Nephron (organoid): ENCODE measurements at regions not wholly inside any gene's neighbourhood (a gene's known extent, or its start where the extent isn't known, plus 50 kb on each side); places are given as distances from the start of the nearest gene placed in this dataset.
A peak's percentile ranks its signal among the peaks of the same experiment; 100 is the strongest.

ENCODE experiments used
- H3K27ac Mint-ChIP-seq, 3 experiments: 2 replicates each; pipeline ENCODE4 v1.8.0; 2020; ENCODE audit warnings: mixed read lengths in 3 of 3, mild to moderate bottlenecking in 2 of 3, moderate library complexity in 1 of 3
- H3K27me3 Mint-ChIP-seq: 2 replicates; pipeline ENCODE4 v1.8.0; 2021; ENCODE audit warnings: low read depth, mild to moderate bottlenecking, moderate library complexity, mixed read lengths
- H3K36me3 Mint-ChIP-seq: 2 replicates; pipeline ENCODE4 v1.8.0; 2020; ENCODE audit warnings: low read depth, mixed read lengths
- H3K4me1 Mint-ChIP-seq: 2 replicates; pipeline ENCODE4 v1.8.0; 2020; ENCODE audit warnings: mixed read lengths
- H3K4me3 Mint-ChIP-seq, 3 experiments: 2 replicates each; pipeline ENCODE4 v1.8.0; 2020; ENCODE audit warnings: mild to moderate bottlenecking in 3 of 3, mixed read lengths in 3 of 3, moderate library complexity in 2 of 3
- H3K9me3 Mint-ChIP-seq: 2 replicates; pipeline ENCODE4 v1.8.0; 2020; ENCODE audit warnings: mixed read lengths
- TF ChIP-seq, protein P1 (sequence below), 3 experiments: fragments of 200-600 bp; sonication (generic); IDR thresholded peaks; one replicate each; pipeline ENCODE4 v1.5.0; 2021; ENCODE audit warnings: antibody characterized with exemption in 3 of 3; ENCODE audit not compliant: unreplicated experiment in 3 of 3

DNA sequence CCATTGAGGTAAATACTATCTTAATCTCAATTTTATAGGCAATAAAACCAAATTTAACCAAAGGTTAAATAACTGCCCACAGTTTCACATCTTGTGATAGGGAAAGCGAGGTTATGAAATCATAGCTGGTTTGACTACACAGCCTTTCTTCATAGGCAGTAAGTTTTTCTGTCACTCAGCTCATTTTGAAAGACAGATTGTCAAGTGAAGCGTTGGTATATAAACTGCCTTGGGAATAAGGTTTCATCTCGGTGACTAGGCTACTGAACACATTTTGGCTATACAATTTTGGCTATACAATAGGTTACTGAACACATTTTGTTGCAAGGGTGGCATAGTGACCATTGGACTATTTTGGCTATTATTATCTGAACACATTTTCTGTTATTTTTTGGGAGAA lies 793.7 kb downstream of the TRHDE start:
- Mint-ChIP-seq H3K9me3 (peaks cover 6% of the 10 kb centered on the region), H3K4me3 (no peak overlapping the region), H3K27ac (no peak overlapping the region), H3K4me1 (no peaks in the 10 kb centered on the region), H3K27me3 (no peaks in the 10 kb centered on the region), H3K36me3 (no peaks in the 10 kb centered on the region)
- TF ChIP-seq, protein P1, sequence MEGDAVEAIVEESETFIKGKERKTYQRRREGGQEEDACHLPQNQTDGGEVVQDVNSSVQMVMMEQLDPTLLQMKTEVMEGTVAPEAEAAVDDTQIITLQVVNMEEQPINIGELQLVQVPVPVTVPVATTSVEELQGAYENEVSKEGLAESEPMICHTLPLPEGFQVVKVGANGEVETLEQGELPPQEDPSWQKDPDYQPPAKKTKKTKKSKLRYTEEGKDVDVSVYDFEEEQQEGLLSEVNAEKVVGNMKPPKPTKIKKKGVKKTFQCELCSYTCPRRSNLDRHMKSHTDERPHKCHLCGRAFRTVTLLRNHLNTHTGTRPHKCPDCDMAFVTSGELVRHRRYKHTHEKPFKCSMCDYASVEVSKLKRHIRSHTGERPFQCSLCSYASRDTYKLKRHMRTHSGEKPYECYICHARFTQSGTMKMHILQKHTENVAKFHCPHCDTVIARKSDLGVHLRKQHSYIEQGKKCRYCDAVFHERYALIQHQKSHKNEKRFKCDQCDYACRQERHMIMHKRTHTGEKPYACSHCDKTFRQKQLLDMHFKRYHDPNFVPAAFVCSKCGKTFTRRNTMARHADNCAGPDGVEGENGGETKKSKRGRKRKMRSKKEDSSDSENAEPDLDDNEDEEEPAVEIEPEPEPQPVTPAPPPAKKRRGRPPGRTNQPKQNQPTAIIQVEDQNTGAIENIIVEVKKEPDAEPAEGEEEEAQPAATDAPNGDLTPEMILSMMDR (IDR thresholded peaks at IDR 0.05; ENCODE audit: unreplicated experiment in 3 of 3), result no peak

DNA sequence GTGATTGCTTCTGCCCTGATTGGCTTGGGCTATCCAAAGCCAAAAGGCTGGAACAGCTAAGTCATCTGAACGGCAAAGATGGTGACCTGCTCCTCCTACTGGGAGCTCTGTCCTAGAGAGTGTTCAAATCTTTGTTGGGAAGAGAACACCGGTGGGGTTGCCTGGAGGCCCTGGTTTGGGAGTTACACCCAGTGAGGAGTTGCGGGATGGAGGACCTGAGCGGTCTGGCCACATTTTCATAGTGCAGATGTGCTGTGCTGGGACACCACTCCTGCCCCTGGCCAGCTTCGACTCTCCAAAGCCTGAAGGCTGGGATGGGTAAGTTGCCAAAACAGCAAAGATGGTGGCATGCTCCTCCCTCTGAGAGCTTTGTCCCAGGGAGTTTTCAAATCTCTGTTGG lies 795.4 kb downstream of the TRHDE start:
- TF ChIP-seq, protein P1 (IDR thresholded peaks at IDR 0.05; ENCODE audit: unreplicated experiment in 3 of 3), result no peak
- H3K9me3 Mint-ChIP-seq, result peaks cover 9% of the 10 kb centered on the region
- no peak overlapping the region for H3K4me3 Mint-ChIP-seq
- H3K27ac Mint-ChIP-seq, result no peak overlapping the region
- no peaks in the 10 kb centered on the region for H3K27me3 Mint-ChIP-seq
- no peaks in the 10 kb centered on the region for H3K4me1 Mint-ChIP-seq
- no peaks in the 10 kb centered on the region for H3K36me3 Mint-ChIP-seq

DNA sequence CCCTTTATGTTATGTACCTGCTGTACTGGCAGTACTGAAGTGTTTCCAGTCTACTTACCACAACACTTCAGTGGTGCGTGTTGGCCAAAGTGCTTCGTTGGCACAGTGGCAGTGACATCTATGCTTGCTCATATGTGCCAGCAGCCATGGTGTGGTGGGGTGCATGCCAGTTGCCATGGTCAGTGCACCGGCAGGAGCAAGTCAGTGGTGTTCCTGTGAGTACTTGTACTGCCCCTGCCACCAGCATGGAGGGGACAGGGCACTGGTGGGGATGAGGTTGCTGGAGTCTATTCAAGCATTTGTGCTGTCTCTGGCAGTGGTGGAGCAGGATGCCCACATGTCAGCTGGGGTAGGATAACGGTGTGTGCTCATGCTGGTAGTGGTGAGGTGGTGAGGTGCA lies 800.0 kb downstream of the TRHDE start:
- H3K36me3 Mint-ChIP-seq, result no peaks in the 10 kb centered on the region

DNA sequence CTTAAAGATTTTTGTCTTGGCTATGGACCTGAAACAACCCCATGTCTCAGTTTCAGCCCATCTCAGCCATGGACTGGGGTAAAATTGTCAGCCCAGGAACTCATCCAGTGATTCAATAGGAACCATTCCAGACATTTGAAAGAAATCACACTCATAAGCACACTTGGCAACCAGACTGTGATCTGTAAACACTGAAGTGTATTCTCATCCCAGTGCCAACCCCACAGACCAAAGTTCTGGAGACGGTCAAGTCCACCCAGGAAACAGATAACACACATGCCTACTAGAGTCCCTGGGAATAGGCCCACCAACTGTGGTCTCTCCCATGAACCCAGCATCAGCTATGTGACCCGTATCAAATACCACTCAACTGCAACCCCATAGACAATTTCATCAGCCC lies 804.6 kb downstream of the TRHDE start:
- Mint-ChIP-seq H3K27ac (no peak overlapping the region), H3K36me3 (no peaks in the 10 kb centered on the region), H3K4me3 (no peak overlapping the region), H3K27me3 (no peaks in the 10 kb centered on the region), H3K4me1 (no peaks in the 10 kb centered on the region), H3K9me3 (peaks cover 11% of the 10 kb centered on the region)
- TF ChIP-seq, protein P1 (IDR thresholded peaks at IDR 0.05; ENCODE audit: unreplicated experiment in 3 of 3), result no peak

More for the DNA sequence above, 800.0 kb downstream of the TRHDE start:
- TF ChIP-seq, protein P1 (IDR thresholded peaks at IDR 0.05; ENCODE audit: unreplicated experiment in 3 of 3), result no peak
- no peak overlapping the region for H3K4me3 Mint-ChIP-seq
- H3K27me3 Mint-ChIP-seq, result no peaks in the 10 kb centered on the region
- H3K9me3 Mint-ChIP-seq, result peaks cover 15% of the 10 kb centered on the region
- H3K27ac Mint-ChIP-seq, result no peak overlapping the region
- H3K4me1 Mint-ChIP-seq, result no peaks in the 10 kb centered on the region

DNA sequence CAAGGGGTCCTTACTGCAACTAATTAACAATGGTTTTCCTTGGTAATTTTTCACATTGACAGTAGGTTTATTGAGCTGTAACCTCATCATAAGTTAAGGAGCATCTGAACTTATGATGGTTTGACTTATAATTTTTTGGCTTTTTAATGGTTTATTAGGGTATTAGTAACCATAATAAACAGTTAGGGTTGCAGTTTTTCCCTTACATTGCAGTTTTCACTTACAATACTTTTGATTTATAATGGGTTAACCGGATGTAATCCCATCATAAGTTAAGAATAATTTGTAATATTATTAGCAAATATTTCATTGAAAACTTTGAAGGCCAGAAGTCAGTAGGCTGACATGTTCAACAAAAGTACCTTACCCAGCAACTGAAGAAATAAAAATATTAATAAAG lies 811.6 kb downstream of the TRHDE start:
- TF ChIP-seq, protein P1 (IDR thresholded peaks at IDR 0.05; ENCODE audit: unreplicated experiment in 3 of 3), result no peak
- no peak overlapping the region for H3K4me3 Mint-ChIP-seq
- H3K27me3 Mint-ChIP-seq, result no peaks in the 10 kb centered on the region
- peaks cover 3% of the 10 kb centered on the region for H3K36me3 Mint-ChIP-seq
- no peak overlapping the region for H3K27ac Mint-ChIP-seq
- H3K9me3 Mint-ChIP-seq, result peaks cover 8% of the 10 kb centered on the region
- no peaks in the 10 kb centered on the region for H3K4me1 Mint-ChIP-seq

DNA sequence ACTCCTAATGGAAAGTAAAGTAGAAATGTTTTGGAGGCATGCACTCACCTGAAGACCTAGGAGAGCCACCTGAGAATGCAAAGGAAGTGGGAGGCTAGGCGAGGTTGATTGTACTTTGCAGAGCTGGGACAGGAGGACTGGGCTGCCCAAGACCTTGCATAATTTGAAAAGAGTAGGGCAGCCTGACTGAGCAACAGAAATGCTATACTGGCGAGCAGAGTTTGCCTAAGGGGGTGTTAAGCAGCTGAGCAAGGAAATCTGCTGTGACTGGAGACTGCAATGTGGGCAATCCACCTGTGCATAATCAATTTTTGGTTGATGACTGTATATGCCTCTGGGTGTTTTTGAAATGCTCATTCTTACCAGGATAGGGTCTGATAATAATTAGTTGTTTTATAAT lies 834.1 kb downstream of the TRHDE start:
- no peaks in the 10 kb centered on the region for H3K9me3 Mint-ChIP-seq

More for the DNA sequence above, 834.1 kb downstream of the TRHDE start:
- peak overlapping the region in 1 of 3 experiments; percentile 44 for H3K27ac Mint-ChIP-seq
- no peaks in the 10 kb centered on the region for H3K36me3 Mint-ChIP-seq
- no peaks in the 10 kb centered on the region for H3K27me3 Mint-ChIP-seq
- TF ChIP-seq, protein P1 (IDR thresholded peaks at IDR 0.05; ENCODE audit: unreplicated experiment in 3 of 3), result no peak
- no peaks in the 10 kb centered on the region for H3K4me1 Mint-ChIP-seq
- H3K4me3 Mint-ChIP-seq, result no peak overlapping the region
